WTC11 (cell line): ENCODE measurements at regions not wholly inside any gene's neighbourhood (a gene's known extent, or its start where the extent isn't known, plus 50 kb on each side); places are given as distances from the start of the nearest gene placed in this dataset.

Experiments used
- ATAC-seq: fragments of 200-7000 bp; cut with Tn5 transposase; 2 replicates; pipeline ENCODE4 v1.10.0; 2021; ENCODE audit warnings: mild to moderate bottlenecking, moderate library complexity
- CTCF ChIA-PET: fragments of 300-600 bp; sonication (Branson Sonifier 250); formaldehyde crosslinking; loops from one replicate; lab custom pipeline; 2021; ENCODE audit warnings: antibody characterized with exemption; lab: Charles Lee
- POLR2A ChIA-PET: fragments of 350-600 bp; sonication (Branson Sonifier 250); formaldehyde crosslinking; loops from one replicate; lab custom pipeline; 2021; ENCODE audit warnings: antibody characterized with exemption; lab: Charles Lee
- DNase-seq: peaks from one replicate; pipeline ENCODE4 v3.0.0; 2021; ENCODE audit warnings: low spot score
- H3K27ac Mint-ChIP-seq: 2 replicates; pipeline ENCODE4 v1.8.0; 2021; ENCODE audit warnings: mixed read lengths
- H3K27me3 Mint-ChIP-seq: 2 replicates; pipeline ENCODE4 v1.8.0; 2021; ENCODE audit warnings: low read depth, mild to moderate bottlenecking, moderate library complexity, mixed read lengths
- H3K36me3 Mint-ChIP-seq: 2 replicates; pipeline ENCODE4 v1.8.0; 2021; ENCODE audit warnings: mixed read lengths
- H3K4me1 Mint-ChIP-seq: 2 replicates; pipeline ENCODE4 v1.8.0; 2022; ENCODE audit warnings: mixed read lengths
- H3K4me3 Mint-ChIP-seq: 2 replicates; pipeline ENCODE4 v1.8.0; 2021; ENCODE audit warnings: mild to moderate bottlenecking, moderate library complexity, mixed read lengths
- H3K9me3 Mint-ChIP-seq: 2 replicates; pipeline ENCODE4 v1.8.0; 2021; ENCODE audit warnings: mixed read lengths
- AR ChIP-seq: fragments of 250-450 bp; sonication (Bioruptor Pico); IDR thresholded peaks from 2 replicates; pipeline ENCODE4 v1.9.0; 2021; ENCODE audit warnings: mild to moderate bottlenecking
- ATF3 ChIP-seq: sonication (generic); formaldehyde crosslinking; conservative IDR thresholded peaks from 2 replicates; pipeline ENCODE4 v1.8.1; 2022; ENCODE audit warnings: mild to moderate bottlenecking, missing genetic modification reagents
- CTCF ChIP-seq: fragments of 200-600 bp; IDR thresholded peaks from 2 replicates; pipeline ENCODE4 v1.8.0; 2022; ENCODE audit warnings: antibody characterized with exemption
- ESRRA ChIP-seq: sonication (generic); formaldehyde crosslinking; IDR thresholded peaks from 2 replicates; pipeline ENCODE4 v1.8.1; 2022; ENCODE audit warnings: mild to moderate bottlenecking, missing genetic modification reagents, borderline replicate concordance
- FOXJ3 ChIP-seq: sonication (generic); formaldehyde crosslinking; IDR thresholded peaks from 2 replicates; pipeline ENCODE4 v1.9.0; 2021; ENCODE audit warnings: missing genetic modification reagents, mild to moderate bottlenecking, borderline replicate concordance
- FOXP1 ChIP-seq: sonication (generic); formaldehyde crosslinking; IDR thresholded peaks from 2 replicates; pipeline ENCODE4 v1.8.0; 2022; ENCODE audit warnings: missing genetic modification reagents, mild to moderate bottlenecking, moderate library complexity, borderline replicate concordance
- GABPB1 ChIP-seq: sonication (generic); formaldehyde crosslinking; IDR thresholded peaks from 2 replicates; pipeline ENCODE4 v1.8.1; 2023; ENCODE audit warnings: mild to moderate bottlenecking, missing genetic modification reagents
- GRHL2 ChIP-seq: fragments of 250-450 bp; sonication (Bioruptor Pico); IDR thresholded peaks from 2 replicates; pipeline ENCODE4 v1.8.0; 2022; ENCODE audit warnings: mild to moderate bottlenecking, moderate library complexity; ENCODE audit not compliant: insufficient replicate concordance, severe bottlenecking
- JUN ChIP-seq: sonication (generic); formaldehyde crosslinking; IDR thresholded peaks from 2 replicates; pipeline ENCODE4 v1.8.0; 2023; ENCODE audit warnings: mild to moderate bottlenecking, missing genetic modification reagents
- NR1H2 ChIP-seq: sonication (generic); formaldehyde crosslinking; IDR thresholded peaks from 2 replicates; pipeline ENCODE4 v1.9.0; 2021; ENCODE audit warnings: mild to moderate bottlenecking, moderate library complexity, missing genetic modification reagents
- NR2C2 ChIP-seq: sonication (generic); formaldehyde crosslinking; IDR thresholded peaks from 2 replicates; pipeline ENCODE4 v1.8.0; 2022; ENCODE audit warnings: mild to moderate bottlenecking, missing genetic modification reagents
- PRRX2 ChIP-seq: fragments of 250-450 bp; sonication (Bioruptor Pico); IDR thresholded peaks from 2 replicates; pipeline ENCODE4 v1.8.0; 2021; ENCODE audit warnings: mild to moderate bottlenecking
- RELA ChIP-seq: sonication (generic); formaldehyde crosslinking; IDR thresholded peaks from 2 replicates; pipeline ENCODE4 v1.8.1; 2022; ENCODE audit warnings: missing genetic modification reagents, mild to moderate bottlenecking, borderline replicate concordance
- SMAD3 ChIP-seq: sonication (generic); formaldehyde crosslinking; IDR thresholded peaks from 2 replicates; pipeline ENCODE4 v1.8.0; 2022; ENCODE audit warnings: missing genetic modification reagents, mild to moderate bottlenecking, borderline replicate concordance
- SP1 ChIP-seq: sonication (generic); formaldehyde crosslinking; conservative IDR thresholded peaks from 2 replicates; pipeline ENCODE4 v1.8.1; 2022; ENCODE audit warnings: missing genetic modification reagents
- ZNF121 ChIP-seq: sonication (generic); formaldehyde crosslinking; IDR thresholded peaks from 2 replicates; pipeline ENCODE4 v1.8.0; 2023; ENCODE audit warnings: missing genetic modification reagents
- ZNF281 ChIP-seq: sonication (generic); formaldehyde crosslinking; IDR thresholded peaks from 2 replicates; pipeline ENCODE4 v1.8.0; 2023; ENCODE audit warnings: mild to moderate bottlenecking, missing genetic modification reagents
- ZNF396 ChIP-seq: fragments of 250-450 bp; sonication (Bioruptor Pico); IDR thresholded peaks from 2 replicates; pipeline ENCODE4 v1.8.0; 2021; ENCODE audit warnings: mild to moderate bottlenecking, moderate library complexity, borderline replicate concordance
- ZNF671 ChIP-seq: fragments of 250-450 bp; sonication (Bioruptor Pico); IDR thresholded peaks from 2 replicates; pipeline ENCODE4 v1.8.0; 2021; ENCODE audit warnings: mild to moderate bottlenecking
- TF ChIP-seq, protein P1 (sequence below): fragments of 250-450 bp; sonication (Bioruptor Pico); IDR thresholded peaks from 2 replicates; pipeline ENCODE4 v1.9.0; 2021; ENCODE audit warnings: mild to moderate bottlenecking, borderline replicate concordance
- TF ChIP-seq, protein P2 (sequence below): sonication (generic); formaldehyde crosslinking; IDR thresholded peaks from 2 replicates; pipeline ENCODE4 v1.8.1; 2022; ENCODE audit warnings: mild to moderate bottlenecking, moderate library complexity, missing genetic modification reagents

GRCh38 chr9:78676009-78676408 lies 379.1 kb downstream of the PSAT1 start (continued):
- TF ChIP-seq GABPB1 (CRISPR knock-in tag) (no peak), ZNF396 (CRISPR knock-in tag) (no peak), SP1 (CRISPR knock-in tag) (no peak), ESRRA (CRISPR knock-in tag) (no peak), JUN (no peak), ZNF121 (CRISPR knock-in tag) (no peak), AR (CRISPR knock-in tag) (no peak), FOXJ3 (no peak), SMAD3 (no peak)

DNA sequence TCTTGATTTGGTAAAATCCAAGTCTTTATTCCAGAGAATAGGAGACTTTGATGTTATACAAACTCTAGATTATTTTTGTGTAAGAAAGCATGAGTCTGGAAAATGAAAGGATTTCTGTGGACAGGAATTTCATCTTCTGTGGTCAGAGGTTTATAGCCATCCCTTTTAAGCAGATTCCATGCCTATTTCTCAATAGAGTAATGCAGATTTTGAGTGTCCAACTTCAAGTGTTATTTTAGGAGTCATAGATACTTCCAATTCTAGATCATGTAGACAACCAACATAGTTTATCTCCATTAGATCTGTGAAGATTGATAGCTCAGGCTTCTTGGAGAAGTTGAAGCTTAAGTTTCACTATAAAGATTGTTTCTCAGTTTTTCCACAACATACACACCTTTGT lies 379.7 kb downstream of the PSAT1 start:
- H3K27ac Mint-ChIP-seq, result no peak overlapping the region
- ATAC-seq (no peak), DNase-seq (no peak)
- no peaks in the 10 kb centered on the region for H3K27me3 Mint-ChIP-seq
- no peak overlapping the region for H3K4me3 Mint-ChIP-seq
- ChIA-PET POLR2A (no interaction called here), CTCF (no interaction called here)
- H3K36me3 Mint-ChIP-seq, result no peaks in the 10 kb centered on the region
- no peaks in the 10 kb centered on the region for H3K9me3 Mint-ChIP-seq
- TF ChIP-seq ZNF671 (CRISPR knock-in tag), result no peak
- no peak for TF ChIP-seq PRRX2 (CRISPR knock-in tag)
- TF ChIP-seq GRHL2, result no peak
- no peak for TF ChIP-seq NR2C2 (CRISPR knock-in tag)
- no peak for TF ChIP-seq RELA (CRISPR knock-in tag)
- no peak for TF ChIP-seq ZNF281 (CRISPR knock-in tag)
- TF ChIP-seq FOXP1, result no peak
- TF ChIP-seq, protein P1, sequence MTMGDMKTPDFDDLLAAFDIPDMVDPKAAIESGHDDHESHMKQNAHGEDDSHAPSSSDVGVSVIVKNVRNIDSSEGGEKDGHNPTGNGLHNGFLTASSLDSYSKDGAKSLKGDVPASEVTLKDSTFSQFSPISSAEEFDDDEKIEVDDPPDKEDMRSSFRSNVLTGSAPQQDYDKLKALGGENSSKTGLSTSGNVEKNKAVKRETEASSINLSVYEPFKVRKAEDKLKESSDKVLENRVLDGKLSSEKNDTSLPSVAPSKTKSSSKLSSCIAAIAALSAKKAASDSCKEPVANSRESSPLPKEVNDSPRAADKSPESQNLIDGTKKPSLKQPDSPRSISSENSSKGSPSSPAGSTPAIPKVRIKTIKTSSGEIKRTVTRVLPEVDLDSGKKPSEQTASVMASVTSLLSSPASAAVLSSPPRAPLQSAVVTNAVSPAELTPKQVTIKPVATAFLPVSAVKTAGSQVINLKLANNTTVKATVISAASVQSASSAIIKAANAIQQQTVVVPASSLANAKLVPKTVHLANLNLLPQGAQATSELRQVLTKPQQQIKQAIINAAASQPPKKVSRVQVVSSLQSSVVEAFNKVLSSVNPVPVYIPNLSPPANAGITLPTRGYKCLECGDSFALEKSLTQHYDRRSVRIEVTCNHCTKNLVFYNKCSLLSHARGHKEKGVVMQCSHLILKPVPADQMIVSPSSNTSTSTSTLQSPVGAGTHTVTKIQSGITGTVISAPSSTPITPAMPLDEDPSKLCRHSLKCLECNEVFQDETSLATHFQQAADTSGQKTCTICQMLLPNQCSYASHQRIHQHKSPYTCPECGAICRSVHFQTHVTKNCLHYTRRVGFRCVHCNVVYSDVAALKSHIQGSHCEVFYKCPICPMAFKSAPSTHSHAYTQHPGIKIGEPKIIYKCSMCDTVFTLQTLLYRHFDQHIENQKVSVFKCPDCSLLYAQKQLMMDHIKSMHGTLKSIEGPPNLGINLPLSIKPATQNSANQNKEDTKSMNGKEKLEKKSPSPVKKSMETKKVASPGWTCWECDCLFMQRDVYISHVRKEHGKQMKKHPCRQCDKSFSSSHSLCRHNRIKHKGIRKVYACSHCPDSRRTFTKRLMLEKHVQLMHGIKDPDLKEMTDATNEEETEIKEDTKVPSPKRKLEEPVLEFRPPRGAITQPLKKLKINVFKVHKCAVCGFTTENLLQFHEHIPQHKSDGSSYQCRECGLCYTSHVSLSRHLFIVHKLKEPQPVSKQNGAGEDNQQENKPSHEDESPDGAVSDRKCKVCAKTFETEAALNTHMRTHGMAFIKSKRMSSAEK (CRISPR knock-in tag), result no peak
- TF ChIP-seq ATF3 (CRISPR knock-in tag), result no peak
- no peak for TF ChIP-seq CTCF
- TF ChIP-seq, protein P2, sequence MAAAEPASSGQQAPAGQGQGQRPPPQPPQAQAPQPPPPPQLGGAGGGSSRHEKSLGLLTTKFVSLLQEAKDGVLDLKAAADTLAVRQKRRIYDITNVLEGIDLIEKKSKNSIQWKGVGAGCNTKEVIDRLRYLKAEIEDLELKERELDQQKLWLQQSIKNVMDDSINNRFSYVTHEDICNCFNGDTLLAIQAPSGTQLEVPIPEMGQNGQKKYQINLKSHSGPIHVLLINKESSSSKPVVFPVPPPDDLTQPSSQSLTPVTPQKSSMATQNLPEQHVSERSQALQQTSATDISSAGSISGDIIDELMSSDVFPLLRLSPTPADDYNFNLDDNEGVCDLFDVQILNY (CRISPR knock-in tag), result no peak
- TF ChIP-seq NR1H2 (CRISPR knock-in tag), result no peak
- peaks cover 14% of the 10 kb centered on the region for H3K4me1 Mint-ChIP-seq
